NCI-H446 (cell line): ENCODE measurements at regions not wholly inside any gene's neighbourhood (a gene's known extent, or its start where the extent isn't known, plus 50 kb on each side); places are given as distances from the start of the nearest gene placed in this dataset.
"Not testable (repeated sequence)": the region's sequence is repeated elsewhere in the genome, so short reads cannot be mapped to it uniquely, and the experiment has no call there.

Experiments used
- DNase-seq, 2 experiments: peaks; one replicate each; lab custom pipeline; 2025; lab: John Stamatoyannopoulos, UW

DNA sequence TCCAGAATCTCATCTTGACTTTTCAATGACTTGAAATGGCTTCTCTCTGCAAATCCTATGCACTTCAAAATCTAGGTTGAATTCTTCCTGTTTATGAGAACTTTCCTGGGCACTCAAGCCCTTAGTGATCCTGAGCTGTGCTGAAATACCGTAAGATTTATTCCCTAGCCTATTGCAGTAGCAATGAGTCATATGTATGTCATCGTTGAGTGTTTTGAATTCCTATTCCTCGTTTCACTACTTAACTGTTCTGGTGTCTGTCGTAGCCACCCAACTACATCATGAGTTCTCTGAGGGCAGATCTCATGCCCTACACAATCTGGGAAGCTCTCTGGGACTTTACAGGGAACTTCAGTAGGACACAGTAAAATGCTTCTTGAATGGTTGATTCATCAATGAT, 190.8 kb upstream of the TMEM132C start:
- DNase-seq, result no peak

DNA sequence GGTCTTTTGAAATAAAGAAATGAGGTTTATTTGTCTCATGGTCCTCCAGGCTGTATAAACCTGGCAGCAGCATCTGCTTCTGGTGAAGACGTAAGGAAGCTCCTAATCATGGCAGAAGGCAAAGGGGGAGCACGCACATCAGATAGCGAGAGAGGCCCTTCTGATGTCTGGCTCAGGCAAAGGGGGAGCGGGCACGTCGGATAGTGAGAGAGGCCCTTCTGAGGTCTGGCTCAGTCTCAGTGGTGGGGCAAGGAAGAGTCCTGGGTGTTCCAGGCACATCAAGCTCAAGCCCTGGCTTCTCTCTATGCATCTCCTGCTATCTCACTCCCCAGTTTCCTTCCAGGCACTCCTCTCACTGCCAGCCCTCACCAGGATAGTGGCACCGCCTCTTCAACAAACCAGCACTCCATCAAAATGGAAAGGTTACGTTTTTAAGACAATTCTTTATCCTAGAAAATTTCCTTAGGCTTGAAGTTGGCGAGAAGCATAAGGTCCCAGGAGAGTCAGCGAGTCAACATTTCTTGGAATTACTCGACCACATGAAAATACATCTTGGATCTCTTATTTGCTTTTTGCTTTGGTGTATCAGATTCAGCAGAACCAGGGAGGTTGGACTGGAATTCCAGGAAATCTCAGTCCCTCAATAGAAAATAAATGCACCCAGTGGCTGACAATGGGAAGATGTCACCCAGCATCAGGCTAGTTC, 189.6 kb upstream of the TMEM132C start:
- no peak for DNase-seq

DNA sequence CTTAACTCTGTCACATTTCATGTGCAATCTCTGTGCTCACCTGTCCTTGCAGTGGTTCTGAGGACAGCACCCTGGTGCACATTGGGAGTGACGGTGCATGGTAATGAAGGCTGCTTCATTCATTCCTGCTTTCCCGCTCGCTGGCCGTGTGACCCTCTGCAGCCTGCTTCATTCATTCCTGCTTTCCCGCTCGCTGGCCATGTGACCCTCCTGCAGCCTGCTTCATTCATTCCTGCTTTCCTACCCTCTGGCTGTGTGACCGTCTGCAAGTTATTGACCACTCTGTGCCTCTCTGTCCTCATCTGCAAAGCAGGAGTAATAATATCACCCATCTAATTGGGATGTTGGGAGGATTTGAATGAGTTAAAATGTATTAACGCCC, 189.1 kb upstream of the TMEM132C start:
- no peak for DNase-seq

DNA sequence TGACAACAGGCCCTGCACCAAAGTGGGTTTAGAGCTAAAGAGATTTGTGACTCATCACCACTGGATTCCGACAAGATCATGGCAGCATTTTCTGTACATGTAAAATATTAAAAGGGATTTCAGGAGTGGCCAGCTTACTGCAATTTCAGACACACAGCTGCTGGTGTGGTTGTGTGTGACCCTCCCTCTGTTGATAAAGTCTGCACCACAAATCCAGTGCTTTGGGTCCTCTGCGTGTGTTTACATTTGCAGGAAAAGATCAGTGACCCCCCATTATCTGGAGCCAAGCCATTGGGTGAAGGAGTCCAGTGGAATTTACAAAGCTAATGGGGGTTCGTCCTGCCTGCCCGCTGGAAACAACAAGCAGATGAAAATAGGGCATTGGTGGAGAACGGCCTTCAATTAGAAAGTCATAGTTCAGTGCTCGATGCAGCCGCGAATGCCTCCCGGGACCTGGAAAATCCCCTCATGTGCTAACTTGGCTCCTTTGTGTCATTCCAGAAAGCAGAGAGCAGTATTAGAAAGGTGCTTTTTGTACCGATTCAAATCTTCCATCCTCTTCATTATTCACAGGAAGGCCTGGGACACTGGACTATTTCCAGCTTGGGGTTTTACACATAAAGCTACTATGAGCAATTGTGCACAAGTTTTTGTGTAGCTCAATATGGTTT, 188.5 kb upstream of the TMEM132C start:
- DNase-seq, result no peak

DNA sequence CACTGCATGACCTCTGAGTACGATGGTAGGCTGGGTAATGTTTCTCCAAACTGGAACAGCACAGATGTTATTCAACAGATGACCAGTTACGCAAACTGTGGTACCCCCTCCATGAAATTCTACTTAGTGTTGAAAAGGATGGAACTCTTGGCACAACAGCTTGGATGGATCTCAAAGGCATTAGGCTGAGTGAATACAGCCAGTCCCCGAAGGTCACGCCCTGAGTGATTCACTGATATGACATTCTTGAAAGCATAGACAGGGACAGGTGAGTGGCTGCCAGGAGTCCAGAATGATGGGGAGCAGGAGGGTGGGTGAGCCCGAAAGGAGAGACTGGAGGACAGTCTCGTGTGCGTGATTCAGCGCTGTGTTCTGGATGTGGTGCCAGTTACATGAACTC, 187.5 kb upstream of the TMEM132C start:
- no peak for DNase-seq

DNA sequence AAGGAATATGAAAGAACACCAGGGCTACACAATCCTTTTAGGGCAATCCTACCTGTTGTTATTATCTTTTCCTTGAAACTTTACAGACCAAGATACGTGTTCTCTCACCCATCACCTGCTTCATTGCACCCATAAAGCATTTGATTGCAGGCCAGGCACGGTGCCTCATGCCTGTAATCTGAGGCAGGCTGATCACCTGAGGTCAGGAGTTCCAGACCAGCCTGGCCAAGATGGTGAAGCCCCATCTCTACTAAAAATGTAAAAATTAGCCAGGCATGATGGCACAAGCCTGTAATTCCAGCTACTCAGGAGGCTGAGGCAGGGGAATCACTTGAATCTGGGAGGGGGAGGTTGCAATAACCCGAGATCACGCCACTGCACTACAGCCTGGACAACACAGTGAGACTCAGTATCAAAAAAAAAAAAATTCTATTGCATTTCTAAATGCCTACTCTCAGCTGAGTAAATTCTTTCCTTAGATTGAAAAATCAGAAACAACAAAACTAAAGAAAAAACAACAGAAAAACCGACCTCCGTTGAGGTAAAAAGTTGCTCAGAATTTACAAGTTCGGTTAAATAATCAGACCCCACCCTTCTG, 183.7 kb upstream of the TMEM132C start:
- DNase-seq, result no peak

DNA sequence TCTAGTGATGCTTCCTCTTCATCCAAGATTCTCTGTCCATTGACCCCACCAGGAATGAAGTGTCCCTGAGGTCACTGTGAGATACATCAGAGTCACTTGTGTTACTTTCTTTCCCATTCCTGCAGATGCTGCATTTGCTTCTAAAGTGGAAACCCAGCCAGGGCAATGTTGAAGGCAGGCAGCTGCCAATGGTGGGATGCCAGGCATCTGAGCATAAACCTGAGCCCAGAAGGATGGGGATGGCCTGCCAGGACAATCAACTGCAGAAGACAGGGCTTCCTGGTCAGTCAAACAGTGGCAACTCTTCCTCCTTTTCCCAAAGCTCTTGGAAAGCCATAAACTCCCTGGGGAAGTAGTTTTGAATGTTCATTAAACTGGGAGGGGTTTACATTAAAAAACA, 178.0 kb upstream of the TMEM132C start:
- no peak for DNase-seq

DNA sequence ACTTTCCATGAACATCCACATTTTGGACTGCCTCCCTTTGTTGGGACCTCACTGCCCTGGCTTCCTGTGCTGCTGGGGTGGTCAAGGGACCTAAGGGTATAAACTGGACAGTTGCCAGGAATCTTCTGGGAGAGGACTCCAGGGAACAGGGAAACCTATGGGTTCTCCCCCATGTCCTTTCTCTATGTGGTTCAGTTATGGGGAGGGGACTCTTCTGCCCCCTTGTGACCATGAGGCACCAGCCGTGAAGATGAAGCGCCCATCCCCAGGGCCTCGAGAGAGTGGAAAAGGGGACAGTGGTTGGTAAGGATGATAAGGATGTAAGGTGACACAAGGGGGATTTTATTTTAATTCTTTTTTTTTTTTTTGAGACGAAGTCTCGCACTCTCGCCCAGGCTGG, 177.0 kb upstream of the TMEM132C start:
- DNase-seq, result no peak

DNA sequence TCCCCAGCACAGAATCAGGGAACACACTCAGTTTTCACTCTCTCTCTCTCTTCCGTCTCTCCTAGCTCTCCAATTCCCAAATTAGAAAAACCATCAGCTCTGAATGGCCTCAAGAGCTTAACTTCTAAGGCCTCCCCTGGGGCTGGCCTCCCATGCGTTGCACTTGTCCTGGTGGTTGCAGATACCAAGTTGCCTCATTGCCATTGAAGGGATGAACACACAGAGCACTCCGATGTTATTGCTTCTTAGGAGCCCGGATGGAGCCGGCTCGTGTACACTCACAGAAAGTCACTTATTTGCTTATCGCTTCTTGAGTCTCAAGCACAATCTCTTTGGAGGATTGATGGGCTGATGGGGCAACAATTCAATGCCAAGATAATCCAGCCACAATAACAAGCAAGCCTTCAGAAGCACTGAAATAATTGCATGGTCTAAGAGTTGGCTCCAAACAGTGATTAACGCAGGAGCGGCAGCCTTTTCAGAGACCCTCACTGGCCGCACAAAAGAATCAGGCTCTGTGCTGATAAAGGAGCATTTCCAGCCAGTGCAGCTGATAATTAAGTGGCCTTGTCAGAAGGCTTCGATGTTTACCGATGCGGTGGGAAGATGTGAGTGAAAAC, 175.8 kb upstream of the TMEM132C start:
- no peak for DNase-seq

DNA sequence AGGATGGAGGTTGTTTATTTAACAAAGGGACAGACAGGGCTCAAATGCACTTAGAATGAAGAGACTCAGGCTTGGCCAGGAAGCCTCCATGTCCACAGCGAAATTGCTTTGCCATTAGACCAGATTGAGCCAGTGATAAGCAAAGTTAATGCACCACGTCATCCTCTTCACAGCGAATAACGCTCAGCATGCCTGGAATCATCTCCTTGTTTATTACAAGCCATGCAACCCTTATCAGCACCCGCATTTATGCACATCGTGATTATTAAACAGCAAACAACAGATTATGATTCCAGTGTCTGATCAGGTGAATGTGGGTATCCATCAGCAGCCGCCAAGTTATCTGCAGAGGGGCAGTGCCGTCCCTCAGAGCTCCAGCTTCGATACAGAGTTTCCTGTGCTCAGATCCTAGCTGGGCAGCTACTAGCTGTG, 175.0 kb upstream of the TMEM132C start:
- no peak for DNase-seq

DNA sequence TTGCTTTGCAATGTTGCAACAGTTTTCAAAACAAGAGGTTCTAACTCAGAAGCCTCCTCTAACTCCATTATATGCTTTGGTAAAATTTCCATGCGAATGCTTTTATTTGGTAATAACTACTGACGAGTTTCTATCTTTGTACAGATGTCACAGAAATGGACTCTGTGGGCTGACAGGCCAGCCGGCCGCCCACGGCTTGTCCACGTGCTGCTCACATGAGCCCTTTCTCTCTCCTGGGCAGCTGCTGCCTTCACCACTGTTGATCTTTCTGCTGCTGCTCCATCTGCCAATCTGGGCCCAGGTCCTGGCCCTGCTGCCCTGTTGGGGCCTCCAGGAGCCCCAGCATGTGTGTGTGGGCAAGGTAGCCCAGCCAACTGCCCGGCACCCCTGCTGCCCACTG, 168.2 kb upstream of the TMEM132C start:
- no peak for DNase-seq

DNA sequence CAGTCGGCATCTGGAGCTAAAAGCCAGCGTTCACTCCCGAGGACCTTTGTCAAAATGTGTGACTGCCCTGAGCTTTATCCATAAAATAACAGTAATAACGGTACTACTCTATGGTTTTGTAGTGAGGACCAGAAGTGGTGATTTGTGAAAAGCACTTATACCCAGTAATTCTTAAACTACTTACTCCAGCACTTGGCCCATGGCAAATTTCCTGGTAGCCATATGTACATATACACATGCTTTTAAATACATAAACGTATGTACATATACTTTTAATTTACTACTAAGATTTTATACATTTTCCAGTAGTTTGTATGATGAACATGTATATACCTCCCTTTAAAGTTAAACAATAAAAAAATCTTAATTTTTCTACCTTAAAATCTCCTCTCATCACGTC, 163.8 kb upstream of the TMEM132C start:
- no peak for DNase-seq

DNA sequence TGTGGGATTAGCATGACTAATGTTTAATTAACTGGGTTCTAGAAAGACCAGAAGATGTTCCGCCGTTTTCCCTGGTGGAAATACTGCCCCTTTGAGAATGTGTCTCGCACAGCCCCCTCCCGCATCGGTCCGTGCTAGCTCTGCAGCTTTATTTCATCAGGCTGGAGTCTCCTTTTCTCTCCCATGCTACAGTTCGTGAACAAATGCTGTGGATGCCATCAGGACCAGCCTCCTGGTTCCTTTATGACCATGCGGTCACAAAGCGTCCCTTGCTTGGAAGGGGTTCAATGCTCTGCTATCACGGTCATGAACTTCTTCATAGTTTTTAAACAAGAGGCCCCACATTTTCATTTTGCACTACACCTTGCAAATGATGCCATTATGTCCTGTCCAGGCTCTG, 157.7 kb upstream of the TMEM132C start:
- no peak for DNase-seq

DNA sequence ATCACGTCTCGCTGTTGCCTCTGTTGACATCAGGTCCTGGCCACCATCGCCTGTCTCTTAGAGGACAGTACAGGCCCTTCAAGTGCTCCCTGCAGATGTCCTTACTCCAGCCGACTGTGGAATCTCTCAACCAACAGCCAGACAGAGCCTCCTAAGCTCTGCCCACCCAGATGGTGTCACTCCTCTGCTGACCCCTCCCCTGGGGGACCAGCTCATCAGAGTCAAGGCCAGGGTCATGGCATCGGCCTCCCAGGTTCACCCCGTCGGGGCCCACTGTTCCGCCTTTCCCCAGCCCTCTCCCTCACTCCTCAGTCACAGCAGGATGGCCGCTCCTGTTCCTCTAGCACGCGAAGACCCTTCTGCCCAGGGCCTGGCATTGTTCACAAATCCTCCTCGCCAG, 157.3 kb upstream of the TMEM132C start:
- DNase-seq, result no peak

DNA sequence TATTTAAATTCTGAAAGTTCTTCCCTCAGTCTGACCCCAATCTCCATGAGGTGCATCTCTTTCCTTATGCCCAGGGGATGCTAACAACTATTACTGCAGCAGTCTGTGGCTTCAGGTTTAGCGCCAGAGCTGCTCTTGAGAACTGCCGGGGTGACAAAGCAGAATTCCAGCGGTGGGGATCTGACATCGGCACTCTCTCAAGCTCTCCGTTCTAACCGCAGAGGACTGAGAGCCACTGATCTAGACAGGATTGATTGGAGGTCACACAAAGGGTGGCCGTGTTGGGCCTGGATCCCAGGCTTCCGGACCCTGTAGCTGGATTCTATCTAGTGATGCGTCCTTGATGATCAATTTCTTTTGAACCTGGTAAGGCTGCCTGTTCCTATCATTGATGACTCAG, 155.6 kb upstream of the TMEM132C start:
- DNase-seq, result no peak

DNA sequence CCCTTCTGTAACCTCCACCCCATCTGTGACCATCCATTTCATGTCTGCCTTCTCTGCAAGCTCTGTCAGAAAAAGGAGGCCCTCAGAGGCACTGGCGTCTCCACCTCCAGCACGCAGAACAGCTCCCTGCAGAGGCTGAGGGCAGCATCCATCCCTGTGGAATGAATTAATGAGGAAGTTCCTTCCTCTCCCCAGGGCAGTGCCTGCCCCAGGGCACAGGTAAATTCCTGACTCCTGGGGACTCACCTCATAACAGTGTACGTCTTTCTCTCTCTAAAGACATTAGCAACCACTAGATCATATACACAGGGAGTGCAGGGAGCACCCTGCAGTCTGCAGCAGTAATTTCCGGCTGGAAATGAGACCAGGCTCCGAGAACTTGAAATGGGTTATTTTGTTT, 155.0 kb upstream of the TMEM132C start:
- DNase-seq, result no peak

DNA sequence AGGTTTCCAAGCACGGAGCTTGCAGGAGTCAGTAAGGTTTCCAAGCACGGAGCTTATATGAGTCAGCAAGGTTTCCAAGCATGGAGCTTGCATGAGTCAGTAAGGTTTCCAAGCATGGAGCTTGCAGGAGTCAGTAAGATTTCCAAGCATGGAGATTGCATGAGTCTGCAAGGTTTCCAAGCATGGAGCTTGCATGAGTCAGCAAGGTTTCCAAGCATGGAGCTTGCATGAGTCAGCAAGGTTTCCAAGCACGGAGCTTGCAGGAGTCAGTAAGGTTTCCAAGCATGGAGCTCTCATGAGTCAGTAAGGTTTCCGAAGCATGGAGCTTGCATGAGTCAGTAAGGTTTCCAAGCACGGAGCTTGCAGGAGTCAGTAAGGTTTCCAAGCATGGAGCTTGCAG, 153.7 kb upstream of the TMEM132C start:
- not testable (repeated sequence) for DNase-seq

DNA sequence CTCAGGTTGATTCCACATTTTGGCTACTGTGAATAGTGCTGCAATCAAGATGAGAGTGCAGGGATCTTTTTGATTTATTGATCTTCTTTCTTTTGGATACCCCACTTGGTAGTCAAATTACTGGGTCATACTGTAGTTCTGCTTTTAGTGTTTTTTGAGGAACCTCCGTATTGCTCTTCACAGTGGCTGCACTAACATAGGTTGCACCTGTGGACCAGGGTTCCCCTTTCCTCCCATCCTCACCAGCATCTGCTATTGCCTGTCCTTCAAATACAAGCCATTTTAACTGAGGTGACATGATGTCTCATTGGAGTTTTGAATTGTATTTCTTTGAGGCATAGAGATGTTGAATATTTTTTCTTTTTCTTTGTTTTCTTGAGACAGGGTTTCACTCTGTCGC, 152.5 kb upstream of the TMEM132C start:
- DNase-seq, result no peak

DNA sequence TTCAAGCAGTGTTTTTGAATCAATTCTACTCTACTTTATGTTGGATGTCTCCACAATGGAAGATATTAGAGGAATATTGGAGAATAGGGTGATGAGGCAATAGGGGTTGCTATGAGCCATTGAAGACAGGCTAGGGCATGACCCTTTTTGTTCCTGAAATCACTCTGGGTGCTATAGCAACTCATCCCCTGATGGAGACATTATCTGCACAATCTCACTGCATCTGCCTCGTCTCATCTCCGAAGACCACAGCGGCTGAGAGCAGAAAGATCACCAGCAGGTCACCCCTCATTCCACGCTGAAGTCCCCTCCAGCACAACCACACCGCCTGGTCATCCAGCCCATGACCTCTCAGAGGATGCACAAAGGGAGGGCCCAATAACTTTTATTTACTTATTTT, 150.4 kb upstream of the TMEM132C start:
- DNase-seq, result no peak

DNA sequence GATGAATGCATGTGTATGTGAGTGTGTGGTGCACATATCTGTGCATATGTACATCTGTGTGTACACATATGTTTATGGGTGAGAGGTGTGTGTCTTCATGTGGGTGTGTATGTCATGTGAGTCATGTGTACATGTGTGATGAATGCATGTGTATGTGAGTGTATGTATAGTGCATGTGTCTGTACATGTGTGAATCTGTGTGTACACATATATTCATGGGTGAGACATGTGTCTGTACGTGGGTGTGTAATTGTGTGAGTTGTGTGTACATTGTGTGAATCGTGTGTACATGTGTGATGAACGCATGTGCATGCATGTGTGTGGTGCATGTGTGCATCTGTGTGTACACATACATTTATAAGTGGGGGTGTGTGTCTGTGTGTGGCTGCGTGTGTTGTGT, 146.9 kb upstream of the TMEM132C start:
- DNase-seq, result no peak

DNA sequence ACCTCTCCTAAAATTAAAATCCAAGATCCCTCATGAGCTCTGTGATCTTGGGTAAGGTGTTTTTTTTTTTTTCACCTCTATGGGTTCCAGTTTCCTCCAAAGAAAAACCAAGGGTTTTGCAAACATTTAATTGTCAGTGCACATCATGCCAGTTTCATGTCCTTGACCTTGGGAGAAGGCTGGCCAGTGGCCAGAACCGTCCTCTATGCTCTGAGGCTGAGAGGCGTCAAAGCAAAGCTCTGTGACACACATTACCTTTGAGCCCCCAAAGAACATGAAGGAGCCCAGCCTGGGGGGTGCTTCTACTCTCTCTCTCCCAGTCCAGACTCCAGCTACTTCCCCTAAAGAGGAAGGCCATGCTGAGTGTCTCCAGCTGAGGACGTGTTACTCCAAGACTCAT, 145.5 kb upstream of the TMEM132C start:
- no peak for DNase-seq

DNA sequence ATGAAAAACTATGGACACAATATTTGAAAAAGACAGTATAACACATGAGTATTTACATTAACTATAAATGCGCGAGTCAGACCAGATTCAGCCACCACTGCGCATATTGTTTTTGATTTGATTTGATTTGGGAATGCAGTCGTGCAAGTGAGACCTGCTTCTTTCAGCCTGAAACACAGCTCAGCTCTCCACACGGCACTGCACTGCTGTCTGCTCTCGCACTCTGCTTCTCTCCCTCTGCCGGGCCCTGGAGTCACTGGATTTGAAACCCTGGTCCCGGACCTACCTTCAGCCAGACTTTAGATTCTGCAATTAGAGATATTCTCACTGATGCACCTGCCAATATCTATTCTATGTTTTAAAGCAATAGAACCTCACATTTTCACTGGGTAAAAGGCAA, 143.9 kb upstream of the TMEM132C start:
- no peak for DNase-seq

DNA sequence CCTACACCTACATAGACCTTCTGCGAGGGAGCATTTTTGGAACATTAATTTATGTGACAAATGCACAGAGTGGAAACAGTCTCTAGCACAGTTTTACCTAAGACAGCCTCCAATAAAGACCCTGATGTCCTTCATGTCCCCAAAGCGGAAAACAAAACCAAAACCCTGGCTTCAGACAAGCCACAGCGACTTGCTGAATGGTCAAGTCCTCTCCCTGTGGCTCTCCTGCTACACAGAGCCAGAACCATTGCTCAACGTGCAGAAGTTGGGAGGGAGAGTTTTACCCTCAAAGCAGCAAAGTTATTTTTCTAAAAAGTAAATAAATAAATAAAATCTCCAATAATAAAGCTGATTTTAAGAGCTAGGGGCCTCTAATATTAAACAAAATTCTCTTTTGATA, 135.0 kb upstream of the TMEM132C start:
- no peak for DNase-seq
